IPS-NIHi11 (cell line): ENCODE measurements at regions not wholly inside any gene's neighbourhood (a gene's known extent, or its start where the extent isn't known, plus 50 kb on each side); places are given as distances from the start of the nearest gene placed in this dataset.
"Not testable (repeated sequence)": the region's sequence is repeated elsewhere in the genome, so short reads cannot be mapped to it uniquely, and the experiment has no call there.

Source experiments
- DNase-seq: peaks from one replicate; pipeline ENCODE4 v3.0.0; 2012; ENCODE audit warnings: mixed read lengths, low spot score

- no peak for DNase-seq
Measured at GRCh38 chr5:172528440-172528839, 74.1 kb upstream of the SH3PXD2B start.

GRCh38 chr5:172527559-172527958, 73.2 kb upstream of the SH3PXD2B start:
- no peak for DNase-seq

GRCh38 chr5:172525996-172526360, 71.7 kb upstream of the SH3PXD2B start:
- no peak for DNase-seq

GRCh38 chr5:172525307-172525995, 71.1 kb upstream of the SH3PXD2B start:
- DNase-seq = no peak

GRCh38 chr5:172524573-172525021, 70.3 kb upstream of the SH3PXD2B start:
- no peak for DNase-seq

- DNase-seq = no peak
Measured at GRCh38 chr5:172523146-172523745, 68.9 kb upstream of the SH3PXD2B start.

- no peak for DNase-seq
Measured at GRCh38 chr5:172521338-172521932, 67.1 kb upstream of the SH3PXD2B start.

- no peak for DNase-seq
Measured at GRCh38 chr5:172511952-172512351, 57.6 kb upstream of the SH3PXD2B start.

GRCh38 chr5:172509405-172509781, 55.1 kb upstream of the SH3PXD2B start:
- DNase-seq = no peak

- no peak for DNase-seq
Measured at GRCh38 chr5:172508471-172509404, 54.4 kb upstream of the SH3PXD2B start.

GRCh38 chr5:172507485-172507884, 53.2 kb upstream of the SH3PXD2B start:
- DNase-seq = not testable (repeated sequence)

- DNase-seq = no peak
Measured at GRCh38 chr5:172506921-172507320, 52.6 kb upstream of the SH3PXD2B start.

GRCh38 chr5:172506251-172506650, 51.9 kb upstream of the SH3PXD2B start:
- DNase-seq = no peak

GRCh38 chr5:172505845-172506244, 51.5 kb upstream of the SH3PXD2B start:
- no peak for DNase-seq

- DNase-seq = no peak
Measured at GRCh38 chr5:172505403-172505759, 51.1 kb upstream of the SH3PXD2B start.

- DNase-seq = no peak
Measured at GRCh38 chr5:172504701-172505402, 50.5 kb upstream of the SH3PXD2B start.

- no peak for DNase-seq
Measured at GRCh38 chr5:172503925-172504700, 49.8 kb upstream of the SH3PXD2B start.
